ENCODE measurements at regions not wholly inside any gene's neighbourhood (a gene's known extent, or its start where the extent isn't known, plus 50 kb on each side); places are given as distances from the start of the nearest gene placed in this dataset.

DNA sequence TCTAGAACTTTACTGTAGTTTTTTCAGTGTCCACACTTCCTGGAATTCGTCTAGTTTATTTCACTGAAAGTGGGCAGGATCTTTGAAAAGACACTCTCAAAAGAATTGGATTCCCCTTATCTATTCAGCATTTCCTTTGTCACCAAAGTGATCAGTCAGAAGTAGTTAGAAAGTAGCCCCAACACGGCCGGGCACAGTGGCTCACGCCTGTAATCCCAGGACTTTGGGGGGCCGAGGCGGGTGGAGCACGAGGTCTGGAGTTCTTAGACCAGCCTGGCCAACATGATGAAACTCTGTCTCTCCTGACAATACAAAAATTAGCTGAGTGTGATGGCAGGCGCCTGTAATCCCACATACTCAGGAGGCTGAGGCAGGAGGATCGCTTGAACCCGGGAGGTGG is 69.0 kb upstream of the KMT2C start:
- TF ChIP-seq CTCF (IDR thresholded peaks at IDR 0.05) (no peak), EP300 (IDR thresholded peaks at IDR 0.05; ENCODE audit: low read depth) (no peak), POLR2A (IDR thresholded peaks at IDR 0.05) (no peak)

Data from transverse colon (tissue), 3 donors.